T-helper 1 cell treated with Interleukin-12 subunit alpha and Interleukin-12 subunit beta and Interleukin-4 antibody, amounts not matched to agents 30 ng/mL and 1 ng/mL, for 36 hours (primary cell): ENCODE measurements at regions not wholly inside any gene's neighbourhood (a gene's known extent, or its start where the extent isn't known, plus 50 kb on each side); places are given as distances from the start of the nearest gene placed in this dataset.
"Not testable (repeated sequence)": the region's sequence is repeated elsewhere in the genome, so short reads cannot be mapped to it uniquely, and the experiment has no call there.

Source experiments
- intact Hi-C: fragments of 100-400 bp; cut with micrococcal nuclease; formaldehyde crosslinking; loops from one replicate; pipeline ENCODE4 v1.15.1; 2024

- intact Hi-C loops: no loop called here
These were observed 275.4 kb upstream of the HS6ST1 start for GRCh38 chr2:128593879-128594650.

GRCh38 chr2:128594651-128594910 lies 275.9 kb upstream of the HS6ST1 start:
- intact Hi-C loops: no loop called here

- intact Hi-C loops: no loop called here
These were observed 276.4 kb upstream of the HS6ST1 start for GRCh38 chr2:128594953-128595677.

GRCh38 chr2:128595763-128596395 lies 277.2 kb upstream of the HS6ST1 start:
- intact Hi-C loops: no loop called here

GRCh38 chr2:128596396-128597120 lies 277.9 kb upstream of the HS6ST1 start:
- intact Hi-C loops: no loop called here

GRCh38 chr2:128597121-128597762 lies 278.6 kb upstream of the HS6ST1 start:
- intact Hi-C loops: no loop called here

- intact Hi-C loops: not testable (repeated sequence)
These were observed 279.6 kb upstream of the HS6ST1 start for GRCh38 chr2:128598260-128598659.

GRCh38 chr2:128598862-128599441 lies 280.3 kb upstream of the HS6ST1 start:
- intact Hi-C loops: no loop called here

GRCh38 chr2:128599700-128600099 lies 281.0 kb upstream of the HS6ST1 start:
- intact Hi-C loops: no loop called here

- intact Hi-C loops: no loop called here
These were observed 282.1 kb upstream of the HS6ST1 start for GRCh38 chr2:128600581-128601297.

- intact Hi-C loops: no loop called here
These were observed 282.8 kb upstream of the HS6ST1 start for GRCh38 chr2:128601298-128602037.

- intact Hi-C loops: no loop called here
These were observed 283.5 kb upstream of the HS6ST1 start for GRCh38 chr2:128602038-128602698.

- intact Hi-C loops: no loop called here
These were observed 284.0 kb upstream of the HS6ST1 start for GRCh38 chr2:128602699-128603101.

GRCh38 chr2:128603411-128603924 lies 284.8 kb upstream of the HS6ST1 start:
- intact Hi-C loops: no loop called here

GRCh38 chr2:128604045-128604444 lies 285.4 kb upstream of the HS6ST1 start:
- intact Hi-C loops: no loop called here

GRCh38 chr2:128604581-128604980 lies 285.9 kb upstream of the HS6ST1 start:
- intact Hi-C loops: not testable (repeated sequence)

- intact Hi-C loops: no loop called here
These were observed 286.8 kb upstream of the HS6ST1 start for GRCh38 chr2:128605421-128605820.

GRCh38 chr2:128605931-128606330 lies 287.3 kb upstream of the HS6ST1 start:
- intact Hi-C loops: no loop called here

- intact Hi-C loops: no loop called here
These were observed 288.2 kb upstream of the HS6ST1 start for GRCh38 chr2:128606837-128607236.
